HEK293 (cell line): ENCODE measurements at regions not wholly inside any gene's neighbourhood (a gene's known extent, or its start where the extent isn't known, plus 50 kb on each side); places are given as distances from the start of the nearest gene placed in this dataset.

Source experiments
- HOXA7 ChIP-seq: sonication (generic); formaldehyde crosslinking; IDR thresholded peaks from 2 replicates; pipeline ENCODE4 v1.8.1; 2022; ENCODE audit warnings: missing genetic modification reagents, borderline replicate concordance
- RBAK ChIP-seq: fragments of 450-650 bp; formaldehyde crosslinking; IDR thresholded peaks from 2 replicates; pipeline ENCODE4 v1.5.1; 2016; ENCODE audit warnings: missing biosample characterization, missing genetic modification characterization
- TCF7L2 ChIP-seq: IDR thresholded peaks from 2 replicates; pipeline ENCODE4 v1.6.1; 2011; ENCODE audit warnings: low read depth, mild to moderate bottlenecking, inconsistent platforms, low read length, moderate library complexity, borderline replicate concordance
- ZNF133 ChIP-seq: fragments of 450-650 bp; formaldehyde crosslinking; IDR thresholded peaks from 2 replicates; pipeline ENCODE4 v1.5.1; 2016; ENCODE audit warnings: missing biosample characterization, missing genetic modification characterization
- ZNF175 ChIP-seq: fragments of 450-650 bp; formaldehyde crosslinking; IDR thresholded peaks from 2 replicates; pipeline ENCODE4 v1.5.1; 2016; ENCODE audit warnings: missing biosample characterization, missing genetic modification characterization
- ZNF24 ChIP-seq: fragments of 450-650 bp; formaldehyde crosslinking; IDR thresholded peaks from 2 replicates; pipeline ENCODE4 v1.5.1; 2016; ENCODE audit warnings: missing biosample characterization, missing genetic modification characterization
- ZNF274 ChIP-seq, 2 experiments: fragments of 200-500 bp in 1 of 2; fragments of 450-650 bp in 1 of 2; sonication (Bioruptor generic) in 1 of 2; formaldehyde crosslinking in 1 of 2; IDR thresholded peaks; 2 replicates each; pipeline versions ENCODE4 v1.5.1 to v1.6.1; 2014 to 2016; ENCODE audit warnings: borderline replicate concordance in 1 of 2, inconsistent platforms in 1 of 2, low read length in 1 of 2, missing biosample characterization in 1 of 2, missing genetic modification characterization in 1 of 2
- ZNF354C ChIP-seq: fragments of 450-650 bp; formaldehyde crosslinking; IDR thresholded peaks from 2 replicates; pipeline ENCODE4 v1.5.1; 2016; ENCODE audit warnings: missing biosample characterization, missing genetic modification characterization, low read depth, borderline replicate concordance
- TF ChIP-seq, protein P1 (sequence below): fragments of 450-650 bp; formaldehyde crosslinking; IDR thresholded peaks from 2 replicates; pipeline ENCODE4 v1.5.1; 2016; ENCODE audit warnings: missing biosample characterization, missing genetic modification characterization
- TF ChIP-seq, protein P2 (sequence below): fragments of 450-650 bp; formaldehyde crosslinking; IDR thresholded peaks from 2 replicates; pipeline ENCODE4 v1.5.1; 2016; ENCODE audit warnings: missing biosample characterization, missing genetic modification characterization
- TF ChIP-seq, protein P3 (sequence below): sonication (generic); formaldehyde crosslinking; IDR thresholded peaks from 2 replicates; pipeline ENCODE4 v1.8.1; 2022; ENCODE audit warnings: mild to moderate bottlenecking, moderate library complexity, missing genetic modification reagents
- TF ChIP-seq, protein P4 (sequence below): fragments of 450-650 bp; formaldehyde crosslinking; IDR thresholded peaks from 2 replicates; pipeline ENCODE4 v1.5.1; 2016; ENCODE audit warnings: missing biosample characterization, missing genetic modification characterization
- TF ChIP-seq, protein P5 (sequence below): fragments of 450-650 bp; formaldehyde crosslinking; IDR thresholded peaks from 2 replicates; pipeline ENCODE4 v1.5.1; 2016; ENCODE audit warnings: missing biosample characterization, missing genetic modification characterization

DNA sequence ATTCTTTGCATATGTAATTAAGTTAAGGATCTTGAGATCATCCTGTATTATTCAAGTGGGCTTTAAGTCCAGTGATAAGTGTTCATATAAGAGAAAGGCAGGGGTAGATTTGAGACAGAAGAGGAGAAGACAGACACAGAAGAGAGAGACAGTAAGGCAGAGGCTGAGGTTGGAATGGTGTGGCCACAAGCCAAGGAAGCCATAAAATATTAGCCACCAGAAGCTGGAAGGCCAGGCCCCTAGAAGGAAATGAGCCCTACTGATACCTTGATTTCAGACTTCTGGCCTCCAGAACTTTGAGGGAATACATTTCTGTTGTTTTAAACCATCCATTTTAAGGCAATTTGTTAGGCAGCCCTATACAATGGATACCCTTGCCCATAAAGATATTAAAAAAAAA is 66.9 kb upstream of the DLX2 start:
- TF ChIP-seq, protein P1, sequence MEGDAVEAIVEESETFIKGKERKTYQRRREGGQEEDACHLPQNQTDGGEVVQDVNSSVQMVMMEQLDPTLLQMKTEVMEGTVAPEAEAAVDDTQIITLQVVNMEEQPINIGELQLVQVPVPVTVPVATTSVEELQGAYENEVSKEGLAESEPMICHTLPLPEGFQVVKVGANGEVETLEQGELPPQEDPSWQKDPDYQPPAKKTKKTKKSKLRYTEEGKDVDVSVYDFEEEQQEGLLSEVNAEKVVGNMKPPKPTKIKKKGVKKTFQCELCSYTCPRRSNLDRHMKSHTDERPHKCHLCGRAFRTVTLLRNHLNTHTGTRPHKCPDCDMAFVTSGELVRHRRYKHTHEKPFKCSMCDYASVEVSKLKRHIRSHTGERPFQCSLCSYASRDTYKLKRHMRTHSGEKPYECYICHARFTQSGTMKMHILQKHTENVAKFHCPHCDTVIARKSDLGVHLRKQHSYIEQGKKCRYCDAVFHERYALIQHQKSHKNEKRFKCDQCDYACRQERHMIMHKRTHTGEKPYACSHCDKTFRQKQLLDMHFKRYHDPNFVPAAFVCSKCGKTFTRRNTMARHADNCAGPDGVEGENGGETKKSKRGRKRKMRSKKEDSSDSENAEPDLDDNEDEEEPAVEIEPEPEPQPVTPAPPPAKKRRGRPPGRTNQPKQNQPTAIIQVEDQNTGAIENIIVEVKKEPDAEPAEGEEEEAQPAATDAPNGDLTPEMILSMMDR (tag by site-specific recombination) = no peak
- TF ChIP-seq, protein P2, sequence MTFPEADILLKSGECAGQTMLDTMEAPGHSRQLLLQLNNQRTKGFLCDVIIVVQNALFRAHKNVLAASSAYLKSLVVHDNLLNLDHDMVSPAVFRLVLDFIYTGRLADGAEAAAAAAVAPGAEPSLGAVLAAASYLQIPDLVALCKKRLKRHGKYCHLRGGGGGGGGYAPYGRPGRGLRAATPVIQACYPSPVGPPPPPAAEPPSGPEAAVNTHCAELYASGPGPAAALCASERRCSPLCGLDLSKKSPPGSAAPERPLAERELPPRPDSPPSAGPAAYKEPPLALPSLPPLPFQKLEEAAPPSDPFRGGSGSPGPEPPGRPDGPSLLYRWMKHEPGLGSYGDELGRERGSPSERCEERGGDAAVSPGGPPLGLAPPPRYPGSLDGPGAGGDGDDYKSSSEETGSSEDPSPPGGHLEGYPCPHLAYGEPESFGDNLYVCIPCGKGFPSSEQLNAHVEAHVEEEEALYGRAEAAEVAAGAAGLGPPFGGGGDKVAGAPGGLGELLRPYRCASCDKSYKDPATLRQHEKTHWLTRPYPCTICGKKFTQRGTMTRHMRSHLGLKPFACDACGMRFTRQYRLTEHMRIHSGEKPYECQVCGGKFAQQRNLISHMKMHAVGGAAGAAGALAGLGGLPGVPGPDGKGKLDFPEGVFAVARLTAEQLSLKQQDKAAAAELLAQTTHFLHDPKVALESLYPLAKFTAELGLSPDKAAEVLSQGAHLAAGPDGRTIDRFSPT (tag by site-specific recombination) = no peak
- no peak for TF ChIP-seq ZNF354C (tag by site-specific recombination)
- TF ChIP-seq, protein P3, sequence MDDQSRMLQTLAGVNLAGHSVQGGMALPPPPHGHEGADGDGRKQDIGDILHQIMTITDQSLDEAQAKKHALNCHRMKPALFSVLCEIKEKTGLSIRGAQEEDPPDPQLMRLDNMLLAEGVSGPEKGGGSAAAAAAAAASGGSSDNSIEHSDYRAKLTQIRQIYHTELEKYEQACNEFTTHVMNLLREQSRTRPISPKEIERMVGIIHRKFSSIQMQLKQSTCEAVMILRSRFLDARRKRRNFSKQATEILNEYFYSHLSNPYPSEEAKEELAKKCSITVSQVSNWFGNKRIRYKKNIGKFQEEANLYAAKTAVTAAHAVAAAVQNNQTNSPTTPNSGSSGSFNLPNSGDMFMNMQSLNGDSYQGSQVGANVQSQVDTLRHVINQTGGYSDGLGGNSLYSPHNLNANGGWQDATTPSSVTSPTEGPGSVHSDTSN (CRISPR knock-in tag) = no peak
- TF ChIP-seq ZNF133 = no peak
- no peak for TF ChIP-seq RBAK (tag by site-specific recombination)
- TF ChIP-seq, protein P4, sequence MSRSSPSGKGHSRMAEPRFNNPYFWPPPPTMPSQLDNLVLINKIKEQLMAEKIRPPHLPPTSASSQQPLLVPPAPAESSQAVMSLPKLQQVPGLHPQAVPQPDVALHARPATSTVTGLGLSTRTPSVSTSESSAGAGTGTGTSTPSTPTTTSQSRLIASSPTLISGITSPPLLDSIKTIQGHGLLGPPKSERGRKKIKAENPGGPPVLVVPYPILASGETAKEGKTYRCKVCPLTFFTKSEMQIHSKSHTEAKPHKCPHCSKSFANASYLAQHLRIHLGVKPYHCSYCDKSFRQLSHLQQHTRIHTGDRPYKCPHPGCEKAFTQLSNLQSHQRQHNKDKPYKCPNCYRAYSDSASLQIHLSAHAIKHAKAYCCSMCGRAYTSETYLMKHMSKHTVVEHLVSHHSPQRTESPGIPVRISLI (tag by site-specific recombination) = no peak
- TF ChIP-seq ZNF175 = no peak
- TF ChIP-seq, protein P5, sequence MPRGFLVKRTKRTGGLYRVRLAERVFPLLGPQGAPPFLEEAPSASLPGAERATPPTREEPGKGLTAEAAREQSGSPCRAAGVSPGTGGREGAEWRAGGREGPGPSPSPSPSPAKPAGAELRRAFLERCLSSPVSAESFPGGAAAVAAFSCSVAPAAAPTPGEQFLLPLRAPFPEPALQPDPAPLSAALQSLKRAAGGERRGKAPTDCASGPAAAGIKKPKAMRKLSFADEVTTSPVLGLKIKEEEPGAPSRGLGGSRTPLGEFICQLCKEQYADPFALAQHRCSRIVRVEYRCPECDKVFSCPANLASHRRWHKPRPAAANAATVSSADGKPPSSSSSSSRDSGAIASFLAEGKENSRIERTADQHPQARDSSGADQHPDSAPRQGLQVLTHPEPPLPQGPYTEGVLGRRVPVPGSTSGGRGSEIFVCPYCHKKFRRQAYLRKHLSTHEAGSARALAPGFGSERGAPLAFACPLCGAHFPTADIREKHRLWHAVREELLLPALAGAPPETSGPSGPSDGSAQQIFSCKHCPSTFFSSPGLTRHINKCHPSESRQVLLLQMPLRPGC = no peak
- TF ChIP-seq ZNF274 (IDR thresholded peaks at IDR 0.05; ENCODE audit: low read length) = no peak
- no peak for TF ChIP-seq ZNF274 (tag by site-specific recombination; IDR thresholded peaks at IDR 0.05; ENCODE audit: borderline replicate concordance)
- TF ChIP-seq TCF7L2 = no peak
- TF ChIP-seq ZNF24 (tag by site-specific recombination) = no peak
- TF ChIP-seq HOXA7 (CRISPR knock-in tag) = no peak
